NCI-H2107 (cell line): ENCODE measurements at regions not wholly inside any gene's neighbourhood (a gene's known extent, or its start where the extent isn't known, plus 50 kb on each side); places are given as distances from the start of the nearest gene placed in this dataset.

ENCODE experiments used
- DNase-seq: peaks from one replicate; lab custom pipeline; 2025; lab: John Stamatoyannopoulos, UW

- no peak for DNase-seq
Measured at GRCh38 chr10:29962166-29962850, 97.1 kb downstream of the JCAD start.

GRCh38 chr10:29961351-29961750 lies 98.0 kb downstream of the JCAD start:
- no peak for DNase-seq

- DNase-seq, result no peak
Measured at GRCh38 chr10:29960261-29960660, 99.1 kb downstream of the JCAD start.

GRCh38 chr10:29959586-29959985 lies 99.8 kb downstream of the JCAD start:
- no peak for DNase-seq

- DNase-seq, result no peak
Measured at GRCh38 chr10:29958440-29958839, 100.9 kb downstream of the JCAD start.

- no peak for DNase-seq
Measured at GRCh38 chr10:29957907-29958331, 101.5 kb downstream of the JCAD start.

- no peak for DNase-seq
Measured at GRCh38 chr10:29957236-29957635, 102.2 kb downstream of the JCAD start.

- no peak for DNase-seq
Measured at GRCh38 chr10:29956335-29956924, 103.0 kb downstream of the JCAD start.

GRCh38 chr10:29955329-29955935 lies 104.0 kb downstream of the JCAD start:
- no peak for DNase-seq

- no peak for DNase-seq
Measured at GRCh38 chr10:29951441-29951931, 107.9 kb downstream of the JCAD start.

GRCh38 chr10:29950391-29950790 lies 109.0 kb downstream of the JCAD start:
- no peak for DNase-seq

- DNase-seq, result no peak
Measured at GRCh38 chr10:29949411-29950011, 109.9 kb downstream of the JCAD start.

- no peak for DNase-seq
Measured at GRCh38 chr10:29948881-29949355, 110.5 kb downstream of the JCAD start.

GRCh38 chr10:29947701-29948060 lies 111.7 kb downstream of the JCAD start:
- DNase-seq, result no peak

- no peak for DNase-seq
Measured at GRCh38 chr10:29946953-29947700, 112.3 kb downstream of the JCAD start.

GRCh38 chr10:29946614-29946952 lies 112.8 kb downstream of the JCAD start:
- no peak for DNase-seq

GRCh38 chr10:29941476-29941875 lies 117.9 kb downstream of the JCAD start:
- no peak for DNase-seq

- no peak for DNase-seq
Measured at GRCh38 chr10:29932991-29933390, 126.4 kb downstream of the JCAD start.

- DNase-seq, result no peak
Measured at GRCh38 chr10:29931833-29932232, 127.6 kb downstream of the JCAD start.

- no peak for DNase-seq
Measured at GRCh38 chr10:29929006-29929405, 130.4 kb downstream of the JCAD start.

- no peak for DNase-seq
Measured at GRCh38 chr10:29926693-29927048, 132.7 kb downstream of the JCAD start.
